ENCODE measurements at regions not wholly inside any gene's neighbourhood (a gene's known extent, or its start where the extent isn't known, plus 50 kb on each side); places are given as distances from the start of the nearest gene placed in this dataset.

DNA sequence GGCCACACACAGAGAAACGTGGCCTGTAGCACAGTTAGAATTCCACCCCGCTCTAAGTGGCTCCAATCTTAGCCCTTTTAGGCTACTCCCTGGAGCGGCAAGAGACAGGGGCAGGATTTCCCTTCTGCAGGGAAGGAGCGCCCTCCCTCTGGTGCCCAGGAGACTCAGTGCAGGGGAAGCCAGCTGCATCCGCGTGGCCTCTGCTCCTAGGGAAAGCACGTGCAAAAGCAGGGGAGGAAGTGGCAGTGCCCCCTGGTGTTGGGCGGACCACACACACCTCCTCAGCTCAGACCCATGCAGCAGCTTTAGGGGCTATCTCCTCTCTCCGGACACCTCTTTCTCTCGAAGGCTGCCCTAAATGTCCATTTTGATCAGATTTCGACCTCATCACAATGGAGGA lies 50.0 kb downstream of the SPRING1 start:
- TF ChIP-seq, protein P1, sequence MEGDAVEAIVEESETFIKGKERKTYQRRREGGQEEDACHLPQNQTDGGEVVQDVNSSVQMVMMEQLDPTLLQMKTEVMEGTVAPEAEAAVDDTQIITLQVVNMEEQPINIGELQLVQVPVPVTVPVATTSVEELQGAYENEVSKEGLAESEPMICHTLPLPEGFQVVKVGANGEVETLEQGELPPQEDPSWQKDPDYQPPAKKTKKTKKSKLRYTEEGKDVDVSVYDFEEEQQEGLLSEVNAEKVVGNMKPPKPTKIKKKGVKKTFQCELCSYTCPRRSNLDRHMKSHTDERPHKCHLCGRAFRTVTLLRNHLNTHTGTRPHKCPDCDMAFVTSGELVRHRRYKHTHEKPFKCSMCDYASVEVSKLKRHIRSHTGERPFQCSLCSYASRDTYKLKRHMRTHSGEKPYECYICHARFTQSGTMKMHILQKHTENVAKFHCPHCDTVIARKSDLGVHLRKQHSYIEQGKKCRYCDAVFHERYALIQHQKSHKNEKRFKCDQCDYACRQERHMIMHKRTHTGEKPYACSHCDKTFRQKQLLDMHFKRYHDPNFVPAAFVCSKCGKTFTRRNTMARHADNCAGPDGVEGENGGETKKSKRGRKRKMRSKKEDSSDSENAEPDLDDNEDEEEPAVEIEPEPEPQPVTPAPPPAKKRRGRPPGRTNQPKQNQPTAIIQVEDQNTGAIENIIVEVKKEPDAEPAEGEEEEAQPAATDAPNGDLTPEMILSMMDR (IDR thresholded peaks at IDR 0.05), result peak in 2 of 3 donors; percentile 18 to 32
- no peak for TF ChIP-seq POLR2AphosphoS5 (IDR thresholded peaks at IDR 0.05)
